ENCODE measurements at regions not wholly inside any gene's neighbourhood (a gene's known extent, or its start where the extent isn't known, plus 50 kb on each side); places are given as distances from the start of the nearest gene placed in this dataset.

GRCh38 chr19:30880151-30880550, 469.1 kb downstream of the TSHZ3 start:
- TF ChIP-seq CTCF (conservative IDR thresholded peaks at IDR 0.05 in 1 of 2, IDR thresholded peaks at IDR 0.05 in 1 of 2; ENCODE audit: extremely low read depth in 1 of 2, insufficient read depth in 1 of 2, low read depth in 1 of 2, low read length in 2 of 2) = no peak
- TF ChIP-seq EZH2 (IDR thresholded peaks at IDR 0.05; ENCODE audit: borderline replicate concordance, low read length) = no peak

Measured in mammary epithelial cell (primary cell).